Panc1 (cell line): ENCODE measurements at regions not wholly inside any gene's neighbourhood (a gene's known extent, or its start where the extent isn't known, plus 50 kb on each side); places are given as distances from the start of the nearest gene placed in this dataset.

ENCODE experiments used
- POLR2AphosphoS5 ChIP-seq: IDR thresholded peaks from 2 replicates; pipeline ENCODE4 v1.6.1; 2012; ENCODE audit warnings: mild to moderate bottlenecking, low read depth, low read length, moderate library complexity
- TF ChIP-seq, protein P1 (sequence below): fragments of 450-650 bp; IDR thresholded peaks from 2 replicates; pipeline ENCODE4 v1.5.1; 2017; ENCODE audit warnings: mild to moderate bottlenecking

GRCh38 chr3:31041161-31041978 lies 146.9 kb upstream of the GADL1 start:
- no peak for TF ChIP-seq POLR2AphosphoS5
- TF ChIP-seq, protein P1, sequence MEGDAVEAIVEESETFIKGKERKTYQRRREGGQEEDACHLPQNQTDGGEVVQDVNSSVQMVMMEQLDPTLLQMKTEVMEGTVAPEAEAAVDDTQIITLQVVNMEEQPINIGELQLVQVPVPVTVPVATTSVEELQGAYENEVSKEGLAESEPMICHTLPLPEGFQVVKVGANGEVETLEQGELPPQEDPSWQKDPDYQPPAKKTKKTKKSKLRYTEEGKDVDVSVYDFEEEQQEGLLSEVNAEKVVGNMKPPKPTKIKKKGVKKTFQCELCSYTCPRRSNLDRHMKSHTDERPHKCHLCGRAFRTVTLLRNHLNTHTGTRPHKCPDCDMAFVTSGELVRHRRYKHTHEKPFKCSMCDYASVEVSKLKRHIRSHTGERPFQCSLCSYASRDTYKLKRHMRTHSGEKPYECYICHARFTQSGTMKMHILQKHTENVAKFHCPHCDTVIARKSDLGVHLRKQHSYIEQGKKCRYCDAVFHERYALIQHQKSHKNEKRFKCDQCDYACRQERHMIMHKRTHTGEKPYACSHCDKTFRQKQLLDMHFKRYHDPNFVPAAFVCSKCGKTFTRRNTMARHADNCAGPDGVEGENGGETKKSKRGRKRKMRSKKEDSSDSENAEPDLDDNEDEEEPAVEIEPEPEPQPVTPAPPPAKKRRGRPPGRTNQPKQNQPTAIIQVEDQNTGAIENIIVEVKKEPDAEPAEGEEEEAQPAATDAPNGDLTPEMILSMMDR: no peak
